ENCODE measurements at regions not wholly inside any gene's neighbourhood (a gene's known extent, or its start where the extent isn't known, plus 50 kb on each side); places are given as distances from the start of the nearest gene placed in this dataset.

GRCh38 chr16:82248677-82249076 is 78.7 kb upstream of the MPHOSPH6 start:
- TF ChIP-seq CTCF (IDR thresholded peaks at IDR 0.05 in 2 of 3, conservative IDR thresholded peaks at IDR 0.05 in 1 of 3; ENCODE audit: control insufficient read depth in 2 of 3, extremely low read depth in 1 of 3, insufficient read depth in 1 of 3, low read depth in 3 of 3, low read length in 3 of 3) (no peak), YY1 (IDR thresholded peaks at IDR 0.05; ENCODE audit: low read depth, low read length) (no peak), MYC (IDR thresholded peaks at IDR 0.05; ENCODE audit: insufficient read depth, insufficient read length, insufficient replicate concordance, low read length, severe bottlenecking) (no peak), POLR2A (IDR thresholded peaks at IDR 0.05; ENCODE audit: low read depth, low read length) (no peak), NR2C1 (IDR thresholded peaks at IDR 0.05) (no peak), BCL11A (IDR thresholded peaks at IDR 0.05; ENCODE audit: low read depth, low read length) (no peak), SIN3A (IDR thresholded peaks at IDR 0.05; ENCODE audit: low read depth, low read length) (no peak), PRDM15 (CRISPR knock-in tag; IDR thresholded peaks at IDR 0.05) (no peak), BCL3 (IDR thresholded peaks at IDR 0.05; ENCODE audit: borderline replicate concordance, insufficient read depth, low read depth, low read length, poor library complexity, severe bottlenecking) (no peak)

Data from GM12878 (cell line).